Activated CD8-positive, alpha-beta memory T cell treated with anti-CD3 and anti-CD28 coated beads, Interleukin-2, amount 50 U/mL, for 1 hour (primary cell): ENCODE measurements at regions not wholly inside any gene's neighbourhood (a gene's known extent, or its start where the extent isn't known, plus 50 kb on each side); places are given as distances from the start of the nearest gene placed in this dataset.
"Not testable (repeated sequence)": the region's sequence is repeated elsewhere in the genome, so short reads cannot be mapped to it uniquely, and the experiment has no call there.

Source experiments
- DNase-seq: peaks from one replicate; pipeline ENCODE4 v3.0.0-alpha.2; 2020; ENCODE audit errors: extremely low read depth

DNA sequence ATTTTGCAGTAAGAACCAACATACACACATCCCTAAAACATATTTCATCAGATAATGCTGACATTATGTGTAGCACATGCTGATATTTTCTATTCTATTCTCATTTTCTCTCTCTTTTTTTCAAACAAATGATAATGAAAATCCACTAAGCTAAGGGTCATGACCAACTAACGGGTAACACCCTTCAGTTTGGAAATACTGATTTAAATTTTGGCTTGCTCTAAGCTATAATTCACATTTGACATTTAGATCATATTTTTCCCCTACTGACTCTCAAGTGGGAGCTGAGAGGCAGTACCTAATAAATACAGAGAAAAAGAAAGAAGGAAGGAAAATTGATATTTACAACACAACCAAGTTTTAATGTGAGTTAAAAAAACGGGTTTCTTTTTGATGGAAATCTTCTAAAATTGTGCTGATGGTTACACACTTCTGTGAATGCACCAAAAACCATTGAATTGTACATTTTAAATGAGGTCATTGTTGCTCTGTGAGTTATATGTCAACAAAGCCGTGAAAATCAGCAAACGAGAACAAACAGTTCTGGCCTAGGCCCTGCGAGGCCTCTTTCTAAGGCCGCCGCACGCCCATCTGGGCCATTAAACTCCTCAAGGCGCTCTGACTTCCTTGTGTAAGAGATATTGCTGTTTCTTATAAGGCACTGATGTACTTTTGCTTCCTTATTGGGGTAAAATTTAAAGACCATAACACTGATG lies 124.2 kb downstream of the GALR1 start:
- DNase-seq, result no peak

DNA sequence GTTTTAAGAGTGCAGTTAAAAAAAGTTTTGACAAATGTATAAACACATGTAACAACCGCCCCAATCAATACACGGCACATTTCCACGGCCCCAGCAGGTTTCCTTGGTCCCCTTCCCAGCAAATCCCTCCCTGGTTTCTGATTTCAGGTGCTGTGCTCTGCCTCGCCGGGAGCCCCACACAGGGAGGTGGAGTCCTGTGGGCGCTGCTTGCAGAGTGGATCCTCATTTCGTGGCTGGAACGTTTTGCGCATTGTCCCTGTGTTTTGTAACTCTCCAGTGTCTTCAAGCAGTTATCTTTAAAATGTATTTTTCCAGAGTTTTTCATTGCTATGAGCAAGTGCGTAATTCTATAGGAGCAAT lies 124.8 kb downstream of the GALR1 start:
- DNase-seq, result no peak

DNA sequence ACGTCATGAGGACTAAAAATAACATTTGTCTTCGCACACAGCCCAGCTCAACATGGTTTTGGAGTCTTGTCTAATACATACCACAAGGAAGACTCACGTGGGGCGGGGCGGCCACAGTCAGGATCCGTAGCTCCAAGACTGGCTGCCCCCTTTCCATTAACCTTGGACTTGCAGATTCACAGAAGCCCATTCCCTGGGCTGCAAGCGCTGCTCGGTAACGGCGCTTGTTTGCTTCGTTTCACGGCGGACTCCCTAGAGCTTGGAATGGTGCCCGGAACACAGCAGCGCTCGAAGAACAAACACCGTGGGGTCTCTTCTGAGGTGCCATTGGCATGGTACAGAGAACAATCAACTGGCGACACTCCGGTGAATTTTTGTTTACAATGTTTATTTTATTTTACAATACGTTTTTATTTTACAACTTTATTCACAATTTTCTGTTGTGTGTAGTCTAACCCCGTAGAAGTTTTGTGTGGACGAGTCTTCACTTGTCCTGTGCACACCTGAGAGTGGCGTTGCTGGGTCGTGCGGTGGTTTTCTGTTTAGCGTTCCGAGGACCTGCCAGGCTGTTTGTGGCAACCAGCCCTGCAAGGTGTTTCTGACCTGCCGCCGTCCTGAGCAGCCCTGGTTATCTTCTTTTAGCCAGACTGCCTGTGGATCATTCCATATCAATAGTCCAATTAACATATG lies 126.5 kb downstream of the GALR1 start:
- DNase-seq, result no peak

DNA sequence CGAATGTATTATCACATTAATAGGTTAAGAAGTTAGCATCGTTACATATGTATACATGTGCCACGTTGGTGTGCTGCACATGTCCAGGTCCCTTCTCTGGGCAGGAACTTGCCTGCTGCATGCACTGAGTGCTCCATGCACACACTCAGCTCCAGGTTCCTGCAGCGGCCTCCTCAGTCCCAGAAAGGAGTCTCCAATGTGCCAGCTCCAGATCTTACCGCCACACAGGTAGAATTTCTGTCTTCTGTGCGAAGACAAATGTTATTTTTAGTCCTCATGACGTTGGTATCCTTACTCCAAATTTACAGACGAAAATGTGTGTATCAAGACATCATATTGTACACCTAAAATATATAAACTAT lies 127.1 kb downstream of the GALR1 start:
- DNase-seq, result no peak

DNA sequence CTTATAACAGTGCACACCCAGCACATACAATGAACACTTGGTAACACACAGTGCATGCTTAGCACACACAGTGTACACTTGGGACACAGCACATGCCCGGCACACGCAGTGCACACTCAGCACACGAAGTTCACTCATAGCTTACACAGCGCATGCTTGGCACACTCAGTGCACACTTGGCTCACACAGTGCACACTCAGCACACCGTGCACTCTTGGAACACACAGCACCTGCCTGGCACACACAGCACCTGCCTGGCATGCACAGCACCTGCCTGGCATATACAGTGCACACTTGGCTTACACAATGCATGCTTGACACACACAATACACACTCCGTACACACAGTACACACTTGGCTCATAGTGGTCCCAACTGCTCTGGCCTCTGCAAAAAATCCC lies 128.2 kb downstream of the GALR1 start:
- no peak for DNase-seq

DNA sequence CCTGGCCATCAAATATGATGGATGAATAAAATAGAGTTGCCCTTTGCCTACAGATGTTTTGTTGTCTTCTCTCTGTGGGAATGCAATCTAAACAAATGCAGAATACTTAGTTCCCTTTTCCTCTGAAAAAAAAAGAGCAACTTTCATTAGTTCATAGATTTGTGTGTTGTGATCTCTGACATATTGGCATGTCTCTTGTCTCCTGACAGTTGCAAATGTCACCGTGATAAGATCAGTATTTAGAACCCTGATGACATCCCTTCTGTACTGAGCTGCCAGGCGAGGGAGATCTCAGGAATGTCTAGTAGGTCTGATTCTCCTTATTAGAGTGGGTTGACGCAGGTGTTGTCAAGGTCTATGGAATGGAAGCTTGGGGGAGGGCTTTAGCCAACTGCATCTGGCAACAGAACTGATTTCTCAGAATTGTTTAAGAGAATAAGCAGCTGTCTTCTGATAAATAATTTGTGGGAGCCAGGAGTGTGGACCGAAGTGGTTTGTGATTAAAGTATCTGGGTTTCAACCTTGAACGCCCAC lies 130.4 kb downstream of the GALR1 start:
- no peak for DNase-seq

DNA sequence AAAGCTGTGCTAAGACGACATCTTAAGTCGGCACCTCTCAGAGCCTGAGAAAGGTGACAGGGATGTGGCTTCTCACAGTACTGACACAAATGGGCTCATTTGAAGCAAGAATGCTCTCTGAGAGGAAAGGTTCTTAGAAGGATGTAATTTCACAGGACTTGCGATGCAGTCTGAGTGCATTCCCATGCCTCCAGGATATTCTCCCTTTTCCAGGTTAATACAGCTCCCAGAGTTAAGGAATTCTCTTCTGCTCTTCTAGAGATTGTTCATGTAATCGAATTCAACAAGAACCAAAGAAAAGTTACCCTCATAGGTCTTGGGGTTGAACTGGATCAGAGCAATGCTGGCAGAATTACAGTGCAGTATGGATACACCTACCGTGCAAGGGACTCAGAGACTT lies 131.0 kb downstream of the GALR1 start:
- DNase-seq, result no peak

DNA sequence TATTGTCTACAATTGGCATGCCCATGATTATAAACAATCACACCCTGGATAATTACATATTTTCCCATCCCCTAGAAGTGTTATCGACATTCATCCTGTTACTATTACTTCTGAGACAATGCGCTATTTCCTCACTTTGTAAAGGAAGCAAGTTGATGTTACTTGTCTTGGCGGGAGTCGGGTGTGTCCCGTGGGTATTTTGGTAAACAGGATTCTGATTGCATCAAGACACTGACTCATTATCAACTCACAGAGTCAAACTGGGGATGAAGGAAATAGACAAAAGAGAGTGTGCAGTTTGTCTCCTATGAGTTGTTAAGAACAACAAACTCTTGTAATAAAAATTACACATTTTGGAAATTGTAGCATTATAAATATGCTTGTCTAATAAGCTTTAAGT lies 142.7 kb downstream of the GALR1 start:
- DNase-seq, result no peak

DNA sequence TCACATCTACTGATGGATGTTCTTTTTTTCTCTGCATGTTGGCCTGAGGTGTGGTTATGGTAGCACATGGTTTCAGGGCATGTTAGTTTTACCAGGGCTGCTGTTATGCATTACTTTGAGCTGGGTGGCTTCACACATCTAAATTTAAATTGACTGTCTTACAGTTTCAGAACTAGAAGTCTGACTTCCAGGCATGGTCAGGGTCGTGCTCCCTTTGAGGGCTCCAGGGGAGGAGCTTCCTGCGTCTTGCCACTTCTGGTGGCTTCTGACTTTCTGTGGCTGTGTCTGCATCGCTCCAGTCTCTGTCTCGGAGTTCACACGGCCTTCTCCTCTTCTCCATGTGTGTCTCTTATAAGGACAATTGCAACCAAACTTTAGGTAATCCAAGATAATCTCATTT lies 143.9 kb downstream of the GALR1 start:
- no peak for DNase-seq

DNA sequence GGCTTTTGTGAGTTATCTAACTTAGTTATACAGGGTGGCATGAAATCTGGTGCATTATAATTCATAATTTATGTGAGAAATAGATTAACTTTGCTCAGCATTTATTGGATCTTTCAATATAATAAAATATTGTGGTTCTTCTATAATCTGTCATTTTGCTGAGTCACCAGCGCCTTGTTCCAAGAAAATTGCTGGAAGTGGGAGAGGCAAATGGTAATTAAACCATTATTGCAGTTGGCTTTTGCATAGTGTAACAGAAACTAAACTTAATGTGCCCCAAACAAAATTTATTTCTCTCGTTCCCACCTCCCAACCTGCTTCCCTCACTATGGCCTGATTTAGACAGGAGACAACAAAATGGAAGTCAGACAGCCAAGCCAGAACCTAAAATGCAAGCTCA lies 146.3 kb downstream of the GALR1 start:
- no peak for DNase-seq

DNA sequence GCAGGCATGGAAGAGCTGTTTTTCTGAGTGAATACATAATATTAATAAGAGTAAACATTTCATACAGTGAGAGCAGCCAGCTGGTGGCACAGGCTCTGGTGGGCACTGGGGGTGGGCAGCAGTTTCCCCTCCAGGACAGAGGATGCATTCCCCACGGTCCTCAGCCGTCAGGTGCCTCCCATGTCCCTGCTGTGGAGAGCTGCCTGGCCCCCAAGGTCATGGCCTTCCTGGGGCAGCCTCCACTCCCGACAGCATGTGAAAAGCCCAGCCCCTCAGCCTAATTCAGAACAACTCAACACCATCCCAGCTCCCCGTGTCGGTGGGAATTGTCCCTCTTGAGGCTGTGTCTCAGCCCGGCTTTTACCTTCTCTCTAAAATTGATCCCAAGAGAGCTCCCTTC lies 147.4 kb downstream of the GALR1 start:
- DNase-seq, result no peak

DNA sequence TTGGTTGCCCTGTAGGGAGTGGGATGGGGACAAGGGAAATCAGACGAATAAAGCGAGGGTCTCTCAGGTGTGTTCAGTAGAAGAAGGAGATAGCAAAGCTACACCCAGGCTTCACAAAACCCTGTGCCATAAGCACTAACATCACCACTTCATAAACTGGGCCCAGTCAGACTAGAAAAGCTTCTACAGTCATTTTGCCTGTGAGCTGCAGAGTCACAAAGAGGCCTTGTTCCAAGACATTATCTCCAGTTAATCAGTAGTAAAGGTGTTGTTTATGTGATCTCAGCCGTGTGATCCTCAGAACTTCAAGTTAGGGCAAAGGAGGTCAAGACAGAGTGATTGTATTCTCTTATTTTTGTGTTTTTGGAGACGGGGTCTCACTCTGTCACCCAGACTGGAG lies 148.0 kb downstream of the GALR1 start:
- DNase-seq, result no peak

DNA sequence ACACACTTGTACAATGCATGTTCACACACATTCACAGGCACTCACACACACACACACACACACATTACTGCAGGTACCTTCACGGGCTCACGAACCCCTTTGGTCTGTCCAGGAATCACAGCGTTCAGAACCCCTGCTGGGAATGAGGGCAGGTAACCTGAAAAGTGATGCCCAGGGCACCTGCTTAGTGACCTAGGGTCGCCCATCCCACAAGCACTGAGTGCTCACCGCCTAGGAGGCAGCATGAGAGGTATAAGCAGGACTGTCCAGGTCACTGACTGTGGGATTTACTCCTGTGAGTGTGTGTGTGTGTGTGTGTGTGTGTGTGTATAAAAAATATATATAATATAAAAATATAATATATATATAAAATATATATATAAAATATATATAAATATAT lies 150.9 kb downstream of the GALR1 start:
- no peak for DNase-seq

DNA sequence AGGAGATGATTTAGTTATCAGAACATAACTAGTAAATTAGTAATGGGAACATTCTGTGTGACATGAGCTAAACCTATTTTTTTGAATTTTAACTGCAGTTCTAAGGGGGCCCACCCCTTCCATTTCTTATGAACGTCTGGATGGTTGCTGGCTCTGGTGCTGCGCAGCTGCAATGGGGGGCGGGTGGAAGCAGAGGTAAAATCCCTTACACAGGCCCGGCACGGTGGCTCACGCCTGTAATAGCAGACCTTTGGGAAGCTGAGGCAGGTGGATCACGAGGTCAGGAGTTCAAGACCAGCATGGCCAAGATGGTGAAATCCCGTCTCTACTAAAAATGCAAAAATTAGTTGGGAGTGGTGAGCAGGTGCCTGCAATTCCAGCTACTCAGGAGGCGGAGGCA lies 151.5 kb downstream of the GALR1 start:
- DNase-seq, result no peak

DNA sequence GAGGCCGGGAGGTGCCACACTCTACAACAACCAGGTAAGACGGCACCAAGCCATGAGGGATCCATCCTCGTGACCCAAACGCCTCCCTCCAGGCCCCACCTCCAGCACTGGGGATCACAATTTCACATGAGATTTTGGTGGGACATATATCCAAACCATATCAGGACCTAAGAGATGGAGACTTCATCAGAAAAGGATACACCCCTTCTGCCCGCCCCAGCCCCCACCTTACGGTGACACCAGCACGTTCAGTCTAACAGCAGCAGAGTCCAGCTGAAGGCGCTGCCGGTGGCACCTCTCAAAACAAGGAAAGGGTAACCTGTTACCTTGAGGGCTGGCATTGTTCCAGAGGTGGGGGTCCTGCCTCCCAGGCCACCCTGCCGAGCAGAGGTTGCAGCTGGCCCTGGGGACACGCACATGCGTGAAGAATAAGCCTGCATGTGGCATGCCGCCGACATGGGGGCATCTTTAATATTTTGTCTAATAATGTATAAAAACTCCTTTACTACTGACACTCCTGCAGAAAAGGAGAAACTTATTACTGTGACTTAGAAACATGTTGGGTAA lies 154.4 kb downstream of the GALR1 start:
- DNase-seq, result no peak

DNA sequence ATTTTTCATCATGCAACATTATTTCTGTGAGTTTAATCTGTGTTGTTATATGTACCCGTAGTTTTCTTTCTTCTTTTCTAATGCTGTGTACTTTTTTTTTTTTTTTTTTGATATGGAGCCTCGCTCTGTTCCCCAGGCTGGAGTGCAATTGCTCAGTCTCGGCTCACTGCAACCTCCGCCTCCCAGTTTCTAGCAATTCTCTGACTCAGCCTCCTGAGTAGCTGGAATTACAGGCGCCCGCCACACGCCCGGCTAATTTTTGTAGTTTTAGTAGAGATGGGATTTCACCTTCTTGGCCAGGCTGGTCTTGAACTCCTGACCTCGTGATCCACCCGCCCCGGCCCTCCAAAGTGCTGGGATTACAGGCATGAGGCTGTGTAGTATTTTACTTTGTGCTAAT lies 155.4 kb downstream of the GALR1 start:
- DNase-seq, result no peak

DNA sequence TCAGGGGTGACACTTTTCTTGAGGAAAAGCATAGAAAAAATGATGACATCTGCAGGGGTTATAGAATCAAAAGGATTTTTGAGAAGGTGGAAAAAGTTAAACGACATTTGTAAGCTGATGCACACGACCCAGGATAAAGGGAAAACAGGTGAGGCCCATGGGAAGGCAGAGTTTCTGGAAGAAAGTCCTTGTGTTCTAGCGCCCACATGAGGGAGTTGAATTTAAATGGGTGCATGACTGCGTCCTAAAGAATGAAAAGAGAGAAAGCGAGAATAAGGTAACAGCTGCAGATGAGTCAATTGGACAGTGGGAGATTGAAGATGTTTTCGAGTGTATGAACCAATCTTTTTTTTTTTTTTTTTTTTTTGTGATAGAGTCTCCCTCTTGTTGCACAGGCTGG lies 158.1 kb downstream of the GALR1 start:
- DNase-seq, result no peak

DNA sequence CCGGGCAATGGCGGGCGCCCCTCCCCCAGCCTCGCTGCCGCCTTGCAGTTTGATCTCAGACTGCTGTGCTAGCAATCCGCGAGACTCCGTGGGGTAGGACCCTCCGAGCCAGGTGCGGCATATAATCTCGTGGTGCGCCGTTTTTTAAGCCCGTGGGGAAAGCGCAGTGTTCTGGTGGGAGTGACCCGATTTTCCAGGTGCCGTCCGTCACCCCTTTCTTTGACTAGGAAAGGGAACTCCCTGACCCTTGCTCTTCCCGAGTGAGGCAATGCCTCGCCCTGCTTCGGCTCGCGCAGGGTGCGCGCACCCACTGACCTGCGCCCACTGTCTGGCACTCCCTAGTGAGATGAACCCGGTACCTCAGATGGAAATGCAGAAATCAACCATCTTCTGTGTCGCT lies 171.9 kb downstream of the GALR1 start:
- DNase-seq, result not testable (repeated sequence)

DNA sequence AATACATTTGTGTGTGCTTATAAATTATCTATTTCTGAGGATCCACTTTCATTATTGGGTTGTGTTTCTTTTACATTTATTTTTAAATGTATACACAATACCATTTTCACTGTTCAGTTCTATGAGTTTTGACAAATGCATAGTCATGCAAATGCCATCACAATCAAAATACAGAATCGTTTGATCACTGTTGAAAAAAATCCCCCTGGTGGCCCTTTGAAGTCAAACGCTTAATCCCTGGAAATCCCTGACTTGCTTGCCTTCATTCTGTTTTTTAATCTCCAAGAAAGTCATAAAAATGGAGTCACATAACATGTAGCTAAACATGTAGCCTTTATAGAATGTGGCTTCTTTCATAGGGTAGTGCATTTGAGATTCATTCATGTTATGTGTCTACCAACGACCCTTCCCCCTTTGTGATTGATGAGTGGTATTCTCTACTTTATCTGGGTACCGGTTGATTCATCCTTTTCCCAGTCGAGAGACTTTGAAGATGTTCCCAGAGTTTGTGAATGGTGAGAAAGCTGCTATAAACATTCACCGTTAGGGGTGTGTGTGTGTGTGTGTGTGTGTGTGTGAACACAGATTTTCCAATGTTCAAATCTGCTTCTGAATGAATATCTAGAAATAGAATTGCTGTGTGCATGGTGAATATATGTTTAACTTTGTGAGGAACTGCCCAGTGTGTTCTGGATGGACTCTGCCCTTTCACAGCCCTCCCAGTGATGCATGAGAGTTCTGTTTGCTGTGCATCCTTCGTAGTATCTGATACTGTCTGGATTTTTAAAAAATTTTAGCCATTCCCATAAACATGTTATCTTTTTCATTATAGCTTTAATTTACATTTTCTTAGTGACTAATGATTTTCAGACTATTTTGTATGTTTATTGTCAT lies 173.6 kb downstream of the GALR1 start:
- no peak for DNase-seq

DNA sequence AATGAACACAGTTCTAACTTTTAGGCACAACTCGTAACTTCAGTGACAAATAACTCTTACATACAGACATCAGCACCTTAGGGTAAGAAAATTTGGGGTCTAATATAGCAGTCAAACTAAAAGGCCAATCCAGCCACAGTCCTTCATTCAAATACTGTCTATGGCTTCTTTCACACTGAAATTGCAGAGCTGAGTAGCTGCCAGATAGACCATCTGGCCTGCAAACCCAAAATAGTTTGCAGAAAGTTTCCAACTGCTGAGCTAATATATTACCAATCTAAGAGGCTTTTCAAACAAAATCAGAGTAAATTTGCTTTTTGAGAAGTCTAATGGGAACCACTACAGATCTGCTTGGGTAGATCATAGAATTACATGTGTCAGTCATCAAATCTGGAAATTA lies 183.4 kb downstream of the GALR1 start:
- DNase-seq, result no peak

DNA sequence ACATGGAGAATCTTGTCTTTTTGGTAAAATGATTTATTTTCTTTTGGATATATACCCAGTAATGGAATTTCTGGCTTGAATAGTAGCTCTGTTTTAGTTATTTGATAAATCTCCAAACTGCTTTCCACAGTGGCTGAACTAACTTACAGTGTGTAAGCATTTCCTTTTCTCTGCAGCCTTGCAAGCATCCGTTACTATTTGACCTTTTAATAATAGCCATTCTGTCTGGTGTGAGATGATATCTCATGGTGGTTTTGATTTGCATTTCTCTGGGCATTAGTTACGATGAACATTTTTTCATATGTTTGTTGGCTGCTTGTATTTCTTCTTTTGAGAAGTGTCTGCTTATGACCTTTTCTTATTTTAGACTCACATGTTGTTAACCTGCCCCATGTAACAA lies 190.2 kb downstream of the GALR1 start:
- DNase-seq, result no peak

DNA sequence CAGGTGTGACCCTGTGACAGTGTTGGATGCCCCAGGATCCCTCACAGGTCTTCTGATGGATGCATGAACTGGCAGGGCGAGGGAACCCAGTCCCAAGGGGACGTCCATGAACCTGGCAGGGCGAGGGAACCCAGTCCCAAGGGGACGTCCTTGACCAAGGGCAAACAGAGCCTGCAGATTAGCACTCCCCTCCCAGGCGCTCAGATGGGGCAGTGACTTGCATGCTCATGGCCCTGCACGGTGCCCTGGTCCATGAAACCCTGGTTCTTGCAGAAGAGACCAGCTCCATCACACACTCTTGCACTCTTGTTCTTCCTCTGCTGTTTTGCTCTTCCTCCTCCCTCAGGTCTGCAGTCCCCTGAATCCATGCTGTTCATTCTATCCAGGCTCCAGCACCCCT lies 192.7 kb downstream of the GALR1 start:
- no peak for DNase-seq
